PC-9 (cell line): ENCODE measurements at regions not wholly inside any gene's neighbourhood (a gene's known extent, or its start where the extent isn't known, plus 50 kb on each side); places are given as distances from the start of the nearest gene placed in this dataset.

Experiments used
- CTCF ChIP-seq: fragments of 200-600 bp; sonication (generic); conservative IDR thresholded peaks from 2 replicates; pipeline ENCODE4 v1.6.1; 2017; ENCODE audit warnings: mixed run types, antibody characterized with exemption, mild to moderate bottlenecking, moderate library complexity
- EZH2 ChIP-seq: fragments of 200-600 bp; sonication (generic); IDR thresholded peaks from 2 replicates; pipeline ENCODE4 v1.8.0; 2017; ENCODE audit warnings: antibody characterized with exemption, low read depth

GRCh38 chr2:220469201-220469600 lies 841.8 kb downstream of the SLC4A3 start:
- TF ChIP-seq CTCF: no peak
- TF ChIP-seq EZH2: no peak
